Neural cell (in vitro differentiated cells): ENCODE measurements at regions not wholly inside any gene's neighbourhood (a gene's known extent, or its start where the extent isn't known, plus 50 kb on each side); places are given as distances from the start of the nearest gene placed in this dataset.

Source experiments
- H2AFZ ChIP-seq: fragments of 200-600, 300-800 bp; sonication (generic), shearing (Covaris generic); 2 replicates; pipeline ENCODE4 v1.6.0; 2014; ENCODE audit warnings: low read depth, mild to moderate bottlenecking, antibody characterized with exemption, low read length, moderate library complexity
- H3F3A ChIP-seq: fragments of 200-600 bp; shearing (Covaris generic); 2 replicates; pipeline ENCODE4 v1.6.1; 2016; ENCODE audit warnings: mild to moderate bottlenecking, moderate library complexity, mixed read lengths, antibody characterized with exemption, low read length; ENCODE audit not compliant: insufficient read depth, poor library complexity, severe bottlenecking
- H3K27ac ChIP-seq: fragments of 200-600, 300-800 bp; sonication (generic), shearing (Covaris generic); 2 replicates; pipeline ENCODE4 v1.5.1; 2014; ENCODE audit warnings: mild to moderate bottlenecking, low read length, moderate library complexity
- H3K27me3 ChIP-seq: fragments of 300-800, 200-600 bp; sonication (generic), shearing (Covaris generic); 2 replicates; pipeline ENCODE4 v1.6.0; 2014; ENCODE audit warnings: mild to moderate bottlenecking, low read depth, low read length, moderate library complexity; ENCODE audit not compliant: insufficient read depth
- H3K36me3 ChIP-seq: fragments of 300-800, 200-600 bp; sonication (generic), shearing (Covaris generic); 2 replicates; pipeline ENCODE4 v1.5.1; 2014; ENCODE audit warnings: mild to moderate bottlenecking, antibody characterized with exemption, low read length, moderate library complexity; ENCODE audit not compliant: insufficient read depth
- H3K4me2 ChIP-seq: fragments of 300-800, 200-600 bp; sonication (generic), shearing (Covaris generic); 2 replicates; pipeline ENCODE4 v1.6.0; 2014; ENCODE audit warnings: mild to moderate bottlenecking, low read length
- H3K4me3 ChIP-seq: fragments of 300-800, 200-600 bp; sonication (generic), shearing (Covaris generic); 2 replicates; pipeline ENCODE4 v1.5.1; 2014; ENCODE audit warnings: mild to moderate bottlenecking, low read length, moderate library complexity
- H3K79me2 ChIP-seq: fragments of 200-600 bp; shearing (Covaris generic); replicated peaks from 2 replicates; pipeline ENCODE4 v1.6.0; 2014; ENCODE audit warnings: mild to moderate bottlenecking, low read length, moderate library complexity; ENCODE audit not compliant: insufficient read depth
- H3K9ac ChIP-seq: fragments of 300-800, 200-600 bp; sonication (generic), shearing (Covaris generic); 2 replicates; pipeline ENCODE4 v1.6.1; 2016; ENCODE audit warnings: mild to moderate bottlenecking, low read length, mixed read lengths
- H3K9me2 ChIP-seq: fragments of 200-600 bp; shearing (Covaris generic); 2 replicates; pipeline ENCODE4 v1.6.1; 2016; ENCODE audit warnings: mild to moderate bottlenecking, low read length, mixed read lengths; ENCODE audit not compliant: insufficient read depth
- H3K9me3 ChIP-seq: fragments of 200-600, 300-800 bp; sonication (generic), shearing (Covaris generic); 2 replicates; pipeline ENCODE4 v1.6.1; 2016; ENCODE audit warnings: mild to moderate bottlenecking, mixed run types, low read length, moderate library complexity, mixed read lengths
- H4K20me1 ChIP-seq: fragments of 200-600 bp; shearing (Covaris generic); 2 replicates; pipeline ENCODE4 v1.6.1; 2016; ENCODE audit warnings: mild to moderate bottlenecking, mixed run types; ENCODE audit not compliant: insufficient read depth
- CTCF ChIP-seq: fragments of 450-650 bp; IDR thresholded peaks from 2 replicates; pipeline ENCODE4 v1.5.1; 2014; ENCODE audit warnings: antibody characterized with exemption, mild to moderate bottlenecking, moderate library complexity; ENCODE audit not compliant: poor library complexity, severe bottlenecking
- EP300 ChIP-seq: fragments of 450-650 bp; conservative IDR thresholded peaks from 2 replicates; pipeline ENCODE4 v1.6.1; 2014; ENCODE audit warnings: antibody characterized with exemption, mild to moderate bottlenecking, moderate library complexity; ENCODE audit not compliant: poor library complexity, severe bottlenecking
- EZH2 ChIP-seq: fragments of 200-600, 300-800 bp; shearing (Covaris generic), sonication (generic); IDR thresholded peaks from 2 replicates; pipeline ENCODE4 v1.6.1; 2014; ENCODE audit warnings: antibody characterized with exemption, low read length, borderline replicate concordance, mild to moderate bottlenecking; ENCODE audit not compliant: insufficient read depth, poor library complexity, severe bottlenecking
- MXI1 ChIP-seq: fragments of 450-650 bp; conservative IDR thresholded peaks from 2 replicates; pipeline ENCODE4 v1.6.1; 2014; ENCODE audit warnings: antibody characterized with exemption, mild to moderate bottlenecking; ENCODE audit not compliant: poor library complexity, severe bottlenecking
- POLR2AphosphoS5 ChIP-seq: IDR thresholded peaks from 2 replicates; pipeline ENCODE4 v1.6.1; 2012
- RAD21 ChIP-seq: fragments of 450-650 bp; conservative IDR thresholded peaks from 2 replicates; pipeline ENCODE4 v1.6.1; 2014; ENCODE audit warnings: antibody characterized with exemption, mild to moderate bottlenecking, moderate library complexity
- REST ChIP-seq: IDR thresholded peaks from 2 replicates; pipeline ENCODE4 v1.6.1; 2012; ENCODE audit warnings: borderline replicate concordance
- SMC3 ChIP-seq: fragments of 450-650 bp; conservative IDR thresholded peaks from 2 replicates; pipeline ENCODE4 v1.6.1; 2014; ENCODE audit warnings: antibody characterized with exemption, mild to moderate bottlenecking, moderate library complexity; ENCODE audit not compliant: poor library complexity
- TAF1 ChIP-seq: IDR thresholded peaks from 2 replicates; pipeline ENCODE4 v1.6.1; 2012; ENCODE audit warnings: low read depth

- no peaks in the 10 kb centered on the region for H3K9me3 ChIP-seq
- no peak overlapping the region for H3K4me2 ChIP-seq
- H3K27me3 ChIP-seq, result no peaks in the 10 kb centered on the region
- no peaks in the 10 kb centered on the region for H3K9me2 ChIP-seq
- H4K20me1 ChIP-seq, result no peaks in the 10 kb centered on the region
- no peak overlapping the region for H3K9ac ChIP-seq
- H2AFZ ChIP-seq, result no peak overlapping the region
- no peaks in the 10 kb centered on the region for H3K79me2 ChIP-seq
- H3K27ac ChIP-seq, result no peak overlapping the region
- H3K4me3 ChIP-seq, result no peak overlapping the region
- no peaks in the 10 kb centered on the region for H3F3A ChIP-seq
- TF ChIP-seq CTCF (no peak), POLR2AphosphoS5 (no peak), MXI1 (no peak), SMC3 (no peak), REST (no peak), RAD21 (no peak), EP300 (no peak), EZH2 (no peak), TAF1 (no peak)
- H3K36me3 ChIP-seq, result no peaks in the 10 kb centered on the region
These were observed 92.6 kb downstream of the MYL12B start for GRCh38 chr18:3354506-3354905.

- Histone ChIP-seq H2AFZ (no peak overlapping the region), H3K9me3 (no peaks in the 10 kb centered on the region), H3K9ac (no peak overlapping the region), H4K20me1 (no peaks in the 10 kb centered on the region), H3K79me2 (no peaks in the 10 kb centered on the region), H3K27ac (no peak overlapping the region), H3K36me3 (no peaks in the 10 kb centered on the region), H3K27me3 (no peaks in the 10 kb centered on the region), H3K4me2 (no peak overlapping the region), H3K4me3 (no peak overlapping the region), H3K9me2 (no peaks in the 10 kb centered on the region), H3F3A (no peaks in the 10 kb centered on the region)
- no peak for TF ChIP-seq RAD21
- no peak for TF ChIP-seq CTCF
- TF ChIP-seq SMC3, result no peak
- TF ChIP-seq REST, result no peak
- no peak for TF ChIP-seq EP300
- TF ChIP-seq TAF1, result no peak
These were observed 93.4 kb upstream of the TGIF1 start for GRCh38 chr18:3356614-3357013.
